ENCODE measurements at regions not wholly inside any gene's neighbourhood (a gene's known extent, or its start where the extent isn't known, plus 50 kb on each side); places are given as distances from the start of the nearest gene placed in this dataset.

DNA sequence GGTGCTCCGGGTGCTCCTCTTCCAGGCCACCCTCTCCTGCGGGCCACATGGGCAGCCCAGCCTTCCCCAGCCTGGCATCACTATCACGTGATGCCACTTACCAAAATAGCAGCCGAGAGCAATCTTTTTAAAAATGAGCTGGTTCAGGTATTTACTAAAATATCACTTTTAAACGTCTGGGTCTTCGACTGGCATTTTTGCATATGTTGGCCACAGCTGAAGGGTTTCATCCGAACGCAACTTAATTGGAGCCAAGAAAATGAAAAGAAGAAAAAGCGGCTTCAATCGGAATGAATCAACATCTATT lies 94.6 kb upstream of the ANO1 start:
- no TSS peak for BruUV-seq (replicated peaks)
- peaks cover 10 to 14% of the 10 kb centered on the region in 2 experiments; a peak in 3 of 4 replicates for H3K27me3 ChIP-seq (replicated peaks in 1 of 2; ENCODE audit: control insufficient read depth in 2 of 2, insufficient read depth in 2 of 2, low read length in 1 of 2)
- H3K4me1 ChIP-seq (ENCODE audit: control insufficient read depth, insufficient read depth, low read length): no peaks in the 10 kb centered on the region
- H3K4me3 ChIP-seq: no peak overlapping the region
- in situ Hi-C loops (cut with MboI) (no loop called here), intact Hi-C loops (cut with micrococcal nuclease; ENCODE audit: unreplicated experiment) (no loop called here)
- ATAC-seq (no peak), FAIRE-seq (no peak), DNase-seq (ENCODE audit: low read depth, low spot score) (no peak)
- H3K9ac ChIP-seq (ENCODE audit: control insufficient read depth, insufficient read depth, low read length): no peak overlapping the region
- no peaks in the 10 kb centered on the region for H4K20me1 ChIP-seq (ENCODE audit: control insufficient read depth, insufficient read depth)
- POLR2A ChIA-PET: no interaction called here
- TF ChIP-seq NFIC (IDR thresholded peaks at IDR 0.05; ENCODE audit: low read depth, low read length) (no peak), NR2F1 (conservative IDR thresholded peaks at IDR 0.05) (no peak), SRF (IDR thresholded peaks at IDR 0.05; ENCODE audit: low read depth in 2 of 2, low read length in 2 of 2) (no peak), RBBP5 (conservative IDR thresholded peaks at IDR 0.05) (no peak), RELA (IDR thresholded peaks at IDR 0.05; ENCODE audit: borderline replicate concordance, partially characterized antibody) (no peak), BACH1 (IDR thresholded peaks at IDR 0.05; ENCODE audit: borderline replicate concordance) (no peak), SIX5 (IDR thresholded peaks at IDR 0.05; ENCODE audit: low read depth, low read length, severe bottlenecking) (no peak), NRF1 (conservative IDR thresholded peaks at IDR 0.05; ENCODE audit: low read depth, low read length) (no peak), DPF2 (IDR thresholded peaks at IDR 0.05) (no peak), TCF7 (IDR thresholded peaks at IDR 0.05; ENCODE audit: borderline replicate concordance) (no peak), HDGF (IDR thresholded peaks at IDR 0.05) (no peak), ZNF687 (IDR thresholded peaks at IDR 0.05) (no peak), ZBTB11 (CRISPR knock-in tag; IDR thresholded peaks at IDR 0.05) (no peak)
- H3K27ac ChIP-seq (ENCODE audit: control insufficient read depth, insufficient read depth): no peak overlapping the region
- H3K9me3 ChIP-seq (replicated peaks; ENCODE audit: control insufficient read depth, insufficient read depth, low read length): no peaks in the 10 kb centered on the region
- RAD21 ChIA-PET (ENCODE audit: unreplicated experiment): no interaction called here
- no peaks in the 10 kb centered on the region for H3K79me2 ChIP-seq (ENCODE audit: control insufficient read depth, insufficient read depth, low read length)
- no peak overlapping the region for H2AFZ ChIP-seq (ENCODE audit: control insufficient read depth, low read depth, low read length)
- H3K4me2 ChIP-seq (ENCODE audit: control insufficient read depth, insufficient read depth): no peak overlapping the region
- H3K36me3 ChIP-seq (ENCODE audit: control insufficient read depth in 2 of 2, insufficient read depth in 2 of 2, low read length in 1 of 2): no peaks in the 10 kb centered on the region
- WGBS (ENCODE audit: insufficient coverage, insufficient replicate concordance, low lambda C conversion rate, missing lambda C conversion rate): 40% methylated on average over 10 of the region's 10 CpGs
- CTCF ChIA-PET: no interaction called here
- SMC1A ChIA-PET (ENCODE audit: uncharacterized antibody, unreplicated experiment): no interaction called here

Measured in GM12878 (cell line).